Activated B cell treated with CpG ODN at 0.5 μM for 24 hours (primary cell): ENCODE measurements at regions not wholly inside any gene's neighbourhood (a gene's known extent, or its start where the extent isn't known, plus 50 kb on each side); places are given as distances from the start of the nearest gene placed in this dataset.

ENCODE experiments used
- ATAC-seq: fragments of 200-7000 bp; cut with Tn5 transposase; one replicate; pipeline ENCODE4 v1.10.0; 2021; ENCODE audit warnings: low read depth, mild to moderate bottlenecking, moderate library complexity
- CTCF ChIA-PET: fragments of 350-600 bp; sonication (Branson Sonifier 250); formaldehyde crosslinking; loops from one replicate; lab custom pipeline; 2021; ENCODE audit warnings: antibody characterized with exemption; lab: Charles Lee
- POLR2A ChIA-PET: fragments of 350-600 bp; sonication (Branson Sonifier 250); formaldehyde crosslinking; loops from one replicate; lab custom pipeline; 2021; ENCODE audit warnings: antibody characterized with exemption; lab: Charles Lee
- DNase-seq: peaks from one replicate; pipeline ENCODE4 v3.0.0; 2022
- H3K27ac Mint-ChIP-seq: one replicate; pipeline ENCODE4 v1.8.0; 2020; ENCODE audit warnings: mixed read lengths
- H3K27me3 Mint-ChIP-seq: one replicate; pipeline ENCODE4 v1.8.0; 2021; ENCODE audit warnings: mixed read lengths
- H3K36me3 Mint-ChIP-seq: one replicate; pipeline ENCODE4 v1.8.0; 2021; ENCODE audit warnings: low read depth, mixed read lengths
- H3K4me1 Mint-ChIP-seq: one replicate; pipeline ENCODE4 v1.8.0; 2021; ENCODE audit warnings: mixed read lengths
- H3K4me3 Mint-ChIP-seq: one replicate; pipeline ENCODE4 v1.8.0; 2020; ENCODE audit warnings: mild to moderate bottlenecking, mixed read lengths
- H3K9me3 Mint-ChIP-seq: one replicate; pipeline ENCODE4 v1.8.0; 2020; ENCODE audit warnings: mixed read lengths
- intact Hi-C: fragments of 100-400 bp; cut with micrococcal nuclease; formaldehyde crosslinking; loops from one replicate; pipeline ENCODE4 v1.15.1; 2024
- TF ChIP-seq, protein P1 (sequence below): fragments of 200-600 bp; IDR thresholded peaks from one replicate; pipeline ENCODE4 v1.8.0; 2022; ENCODE audit warnings: antibody characterized with exemption, mild to moderate bottlenecking

DNA sequence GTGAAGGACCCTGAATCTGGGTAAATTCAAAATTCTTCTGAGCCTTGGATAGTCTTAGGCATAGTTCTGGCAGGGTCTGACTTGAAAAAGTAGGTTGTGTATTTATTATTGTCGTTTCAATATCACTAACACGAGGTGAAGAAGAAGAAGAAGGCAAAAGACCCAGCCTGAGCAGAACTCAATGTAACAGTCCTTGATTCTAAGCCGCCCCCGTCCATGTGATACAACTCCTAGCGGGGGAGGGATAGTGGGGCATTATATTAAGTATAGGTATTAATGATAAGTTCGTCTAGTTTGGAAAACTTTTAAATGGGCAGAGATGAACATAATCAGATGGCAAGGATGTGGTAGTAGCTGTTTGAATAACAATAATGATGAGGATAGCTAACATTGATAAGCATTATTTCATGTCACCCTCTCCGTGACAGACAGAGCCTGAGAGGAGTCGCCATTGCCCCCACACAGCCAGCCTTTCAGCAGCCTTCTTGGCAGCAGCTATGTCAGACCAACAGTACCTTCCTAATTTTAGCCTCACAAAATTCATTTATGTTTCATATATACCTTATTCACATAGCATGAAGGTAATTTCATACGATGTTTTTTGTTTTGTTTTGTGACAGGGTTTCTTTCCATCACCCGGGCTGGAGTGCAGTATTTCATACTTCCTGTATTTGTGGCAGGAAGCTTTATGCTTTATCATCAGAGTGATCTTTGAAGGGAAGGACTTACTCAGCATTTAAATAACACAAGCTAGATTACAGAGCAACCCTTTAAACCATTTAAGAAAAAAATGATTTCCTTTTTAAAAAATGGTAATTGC lies 64.4 kb upstream of the NPAS1 start:
- POLR2A ChIA-PET: interaction anchor here (0.6 kb wide), 1 partner anchor 355 kb away, joined by 3 read pairs; no protein-coding TSS in a partner anchor
- Mint-ChIP-seq H3K36me3 (peaks cover 14% of the 10 kb centered on the region), H3K27ac (peak overlapping the region; percentile 67), H3K9me3 (no peaks in the 10 kb centered on the region), H3K4me1 (peaks cover 28% of the 10 kb centered on the region), H3K27me3 (no peaks in the 10 kb centered on the region), H3K4me3 (peak overlapping the region; percentile 73)
- peak; percentile 61 for ATAC-seq
- TF ChIP-seq, protein P1, sequence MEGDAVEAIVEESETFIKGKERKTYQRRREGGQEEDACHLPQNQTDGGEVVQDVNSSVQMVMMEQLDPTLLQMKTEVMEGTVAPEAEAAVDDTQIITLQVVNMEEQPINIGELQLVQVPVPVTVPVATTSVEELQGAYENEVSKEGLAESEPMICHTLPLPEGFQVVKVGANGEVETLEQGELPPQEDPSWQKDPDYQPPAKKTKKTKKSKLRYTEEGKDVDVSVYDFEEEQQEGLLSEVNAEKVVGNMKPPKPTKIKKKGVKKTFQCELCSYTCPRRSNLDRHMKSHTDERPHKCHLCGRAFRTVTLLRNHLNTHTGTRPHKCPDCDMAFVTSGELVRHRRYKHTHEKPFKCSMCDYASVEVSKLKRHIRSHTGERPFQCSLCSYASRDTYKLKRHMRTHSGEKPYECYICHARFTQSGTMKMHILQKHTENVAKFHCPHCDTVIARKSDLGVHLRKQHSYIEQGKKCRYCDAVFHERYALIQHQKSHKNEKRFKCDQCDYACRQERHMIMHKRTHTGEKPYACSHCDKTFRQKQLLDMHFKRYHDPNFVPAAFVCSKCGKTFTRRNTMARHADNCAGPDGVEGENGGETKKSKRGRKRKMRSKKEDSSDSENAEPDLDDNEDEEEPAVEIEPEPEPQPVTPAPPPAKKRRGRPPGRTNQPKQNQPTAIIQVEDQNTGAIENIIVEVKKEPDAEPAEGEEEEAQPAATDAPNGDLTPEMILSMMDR: no peak
- CTCF ChIA-PET: interaction anchor here (0.6 to 1.4 kb wide), 4 partner anchors 19 to 58 kb away, joined by 3 to 4 read pairs (median 3); no protein-coding TSS in a partner anchor
- DNase-seq: no peak
- intact Hi-C loops: loop anchor here (1.0 kb wide), 1 partner anchor 99 kb away; no protein-coding TSS in a partner anchor

DNA sequence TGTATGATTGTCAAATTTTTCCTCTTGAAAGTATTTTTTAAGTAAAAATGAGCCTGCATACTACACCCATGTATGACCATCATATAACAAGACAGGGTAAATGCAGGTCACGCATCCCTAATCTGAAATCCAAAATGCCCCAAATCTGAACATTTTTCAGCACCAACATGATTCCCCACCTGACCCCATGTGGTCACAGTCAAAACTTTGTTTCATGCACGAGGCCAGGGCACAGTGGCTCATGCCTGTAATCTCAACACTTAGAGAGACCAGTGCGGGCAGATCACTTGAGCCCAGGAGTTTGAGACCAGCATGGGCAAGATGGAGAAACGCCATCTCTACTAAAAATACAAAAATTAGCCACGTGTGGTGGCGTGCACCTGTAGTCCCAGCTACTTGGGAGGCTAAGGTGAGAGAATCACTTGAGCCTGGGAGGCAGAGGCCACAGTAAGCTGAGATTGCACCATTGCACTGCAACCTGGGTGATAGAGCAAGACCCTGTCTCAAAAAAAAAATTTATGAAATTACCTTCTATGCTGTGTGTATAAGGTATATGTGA lies 63.7 kb upstream of the NPAS1 start:
- H3K4me1 Mint-ChIP-seq: peaks cover 28% of the 10 kb centered on the region
- no peak overlapping the region for H3K27ac Mint-ChIP-seq
- no peaks in the 10 kb centered on the region for H3K9me3 Mint-ChIP-seq
- H3K27me3 Mint-ChIP-seq: no peaks in the 10 kb centered on the region
- CTCF ChIA-PET: interaction anchor here (1.0 kb wide), 2 partner anchors 35 to 57 kb away, joined by 3 read pairs; no protein-coding TSS in a partner anchor
- ATAC-seq (no peak), DNase-seq (no peak)
- no peak overlapping the region for H3K4me3 Mint-ChIP-seq
- TF ChIP-seq, protein P1: no peak
- H3K36me3 Mint-ChIP-seq: peaks cover 14% of the 10 kb centered on the region
- intact Hi-C loops: loop anchor here (1.0 kb wide), 1 partner anchor 100 kb away; no protein-coding TSS in a partner anchor
- POLR2A ChIA-PET: interaction anchor here (0.6 kb wide), 1 partner anchor 355 kb away, joined by 3 read pairs; no protein-coding TSS in a partner anchor

DNA sequence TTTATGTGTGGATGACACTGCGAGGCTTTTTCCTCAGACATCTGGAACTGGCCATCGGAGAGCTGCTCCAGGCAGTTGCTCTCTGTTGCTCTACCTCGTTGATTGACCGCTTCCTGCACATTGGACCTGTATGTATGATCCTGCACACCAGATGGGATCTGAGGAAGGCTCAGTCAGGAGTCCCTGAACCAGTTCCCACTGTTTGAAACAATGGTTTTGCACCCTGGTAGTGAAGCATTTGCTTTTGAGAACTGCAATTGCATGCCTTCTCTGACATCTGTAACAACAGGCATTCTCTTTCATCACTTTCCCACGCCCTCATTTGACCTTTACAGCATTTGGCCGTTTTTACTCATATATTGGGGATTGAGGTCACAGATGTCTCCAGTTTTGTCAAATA lies 61.1 kb upstream of the NPAS1 start:
- Mint-ChIP-seq H3K4me3 (no peak overlapping the region), H3K4me1 (peaks cover 26% of the 10 kb centered on the region), H3K36me3 (peaks cover 5% of the 10 kb centered on the region), H3K9me3 (no peaks in the 10 kb centered on the region), H3K27ac (no peak overlapping the region), H3K27me3 (no peaks in the 10 kb centered on the region)
- ATAC-seq (no peak), DNase-seq (no peak)
- TF ChIP-seq, protein P1: no peak
- ChIA-PET CTCF (interaction anchor here (1.0 kb wide), 1 partner anchor 55 kb away, joined by 3 read pairs; no protein-coding TSS in a partner anchor), POLR2A (no interaction called here)
- intact Hi-C loops: no loop called here

DNA sequence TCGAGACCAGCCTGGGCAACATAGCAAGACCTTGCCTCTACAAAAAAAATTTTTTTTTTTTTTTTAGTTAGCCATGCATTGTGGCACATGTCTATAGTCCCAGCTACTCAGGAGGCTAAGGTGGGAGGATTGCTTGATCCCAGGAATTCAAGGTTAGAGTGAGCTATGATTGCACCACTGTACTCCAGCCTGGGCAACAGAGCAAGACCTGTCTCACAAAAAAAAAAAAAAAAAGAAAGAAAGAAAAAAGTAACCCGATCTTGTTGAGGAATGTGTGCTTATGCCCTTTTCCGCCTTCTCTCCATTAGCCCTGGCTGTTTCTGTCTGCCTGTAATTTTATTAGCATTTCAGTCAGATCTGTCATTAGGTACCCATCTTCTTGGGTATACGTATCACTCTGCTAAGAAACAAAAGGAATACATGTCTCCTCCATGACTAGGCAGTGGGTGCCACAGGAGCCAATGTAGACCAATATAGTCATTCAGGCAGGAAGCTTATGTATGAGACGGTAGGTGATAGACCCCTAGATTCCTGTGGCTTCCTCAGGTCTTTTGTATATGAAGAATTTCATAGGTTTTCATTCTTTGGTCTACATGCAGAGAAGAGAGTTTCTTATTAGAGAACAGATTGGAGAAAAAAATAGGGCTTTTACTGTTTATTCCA lies 59.6 kb upstream of the NPAS1 start:
- intact Hi-C loops: loop anchor here (10.0 kb wide), 1 partner anchor 45 kb away; no protein-coding TSS in a partner anchor
- Mint-ChIP-seq H3K9me3 (no peaks in the 10 kb centered on the region), H3K36me3 (peaks cover 4% of the 10 kb centered on the region), H3K27me3 (no peaks in the 10 kb centered on the region), H3K27ac (no peak overlapping the region), H3K4me3 (no peak overlapping the region), H3K4me1 (peaks cover 12% of the 10 kb centered on the region)
- no peak for DNase-seq
- TF ChIP-seq, protein P1: no peak
- no peak for ATAC-seq
- ChIA-PET POLR2A (interaction anchor here (0.6 to 0.7 kb wide), 2 partner anchors 14 to 662 kb away, joined by 3 to 4 read pairs; no protein-coding TSS in a partner anchor), CTCF (no interaction called here)
